GM10266 (cell line): ENCODE measurements at regions not wholly inside any gene's neighbourhood (a gene's known extent, or its start where the extent isn't known, plus 50 kb on each side); places are given as distances from the start of the nearest gene placed in this dataset.

ENCODE experiments used
- DNase-seq: peaks from one replicate; pipeline ENCODE4 v3.0.0; 2012; ENCODE audit errors: extremely low spot score
- CTCF ChIP-seq: IDR thresholded peaks from 2 replicates; pipeline ENCODE4 v1.5.1; 2012; ENCODE audit warnings: mild to moderate bottlenecking, low read depth; ENCODE audit not compliant: control insufficient read depth, insufficient read depth; ENCODE audit errors: missing control alignments

GRCh38 chr3:64308931-64309330 lies 83.7 kb upstream of the PRICKLE2 start:
- TF ChIP-seq CTCF, result no peak

DNA sequence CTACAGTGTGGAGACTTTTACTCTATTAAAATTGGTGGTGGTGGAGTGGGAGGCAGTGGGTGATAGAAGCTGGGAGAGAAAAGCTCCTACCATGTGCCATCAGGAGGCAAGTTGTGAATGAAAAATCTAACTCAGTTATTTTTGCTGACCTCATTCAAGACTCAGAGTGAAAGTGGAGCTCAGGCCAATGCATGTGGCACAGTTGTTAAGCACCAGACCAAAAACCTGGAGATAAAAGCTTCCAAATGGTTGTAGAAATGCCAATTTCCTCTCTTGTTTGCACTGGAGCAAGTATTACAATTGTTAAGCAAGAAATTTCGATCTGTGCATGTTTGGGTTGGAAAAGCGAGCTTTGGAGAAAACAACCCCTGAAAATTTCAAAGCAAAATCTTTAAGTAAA lies 81.5 kb upstream of the PRICKLE2 start:
- DNase-seq, result no peak
- TF ChIP-seq CTCF, result no peak

More at GRCh38 chr3:64308931-64309330, 83.7 kb upstream of the PRICKLE2 start:
- DNase-seq, result no peak

GRCh38 chr3:64305731-64306130 lies 80.5 kb upstream of the PRICKLE2 start:
- DNase-seq, result no peak
- no peak for TF ChIP-seq CTCF

DNA sequence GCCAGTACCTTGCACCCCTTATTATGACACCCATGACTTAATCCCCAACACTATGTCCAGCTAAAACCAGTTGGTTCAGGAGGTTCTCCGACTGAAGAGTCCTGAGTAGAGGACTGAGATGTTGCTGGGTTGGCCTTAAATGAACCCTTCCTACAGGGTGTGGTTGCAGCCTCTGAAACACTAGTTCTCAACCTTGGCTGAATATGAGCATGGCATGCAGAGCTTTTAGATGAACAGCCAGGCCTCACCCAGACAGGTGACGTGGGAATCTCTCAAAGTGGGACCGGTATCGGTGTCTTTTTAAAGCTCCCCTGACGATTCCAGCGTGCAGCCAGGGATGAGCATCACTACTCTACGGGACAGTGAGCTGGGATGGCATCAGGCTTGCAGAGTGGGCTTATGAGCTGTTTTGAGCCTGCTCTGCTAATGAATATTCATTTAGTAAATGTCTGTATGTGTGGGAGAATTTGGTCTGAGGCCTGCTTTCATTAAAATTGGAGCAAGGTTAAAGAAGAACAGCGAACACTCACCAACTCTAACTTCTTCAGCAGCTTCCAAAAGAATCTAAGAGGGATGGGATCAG lies 79.7 kb upstream of the PRICKLE2 start:
- DNase-seq, result no peak
- no peak for TF ChIP-seq CTCF

GRCh38 chr3:64303881-64304280 lies 78.6 kb upstream of the PRICKLE2 start:
- no peak for TF ChIP-seq CTCF
- DNase-seq, result no peak

DNA sequence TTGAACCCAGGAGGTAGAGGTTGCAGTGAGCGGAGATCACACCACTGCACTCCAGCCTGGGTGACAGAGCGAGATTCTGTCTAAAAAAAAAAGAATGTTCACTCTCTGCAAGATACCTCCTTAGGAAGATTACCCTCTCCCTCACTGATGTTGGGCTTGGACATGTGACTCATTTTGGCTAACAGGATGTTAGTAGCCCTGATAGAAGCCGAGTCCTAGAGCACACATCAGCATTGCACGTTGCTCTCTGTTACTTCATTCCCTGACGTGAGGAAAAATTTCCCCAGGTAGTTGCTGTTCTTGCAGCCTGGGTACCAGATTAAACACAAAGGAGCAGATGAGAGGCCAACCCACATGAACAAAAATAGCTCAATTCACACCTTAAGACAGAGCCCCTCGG lies 78.1 kb upstream of the PRICKLE2 start:
- no peak for DNase-seq
- TF ChIP-seq CTCF, result no peak

GRCh38 chr3:64301476-64301875 lies 76.2 kb upstream of the PRICKLE2 start:
- TF ChIP-seq CTCF, result no peak
- no peak for DNase-seq
